HepG2 (cell line): ENCODE measurements at regions not wholly inside any gene's neighbourhood (a gene's known extent, or its start where the extent isn't known, plus 50 kb on each side); places are given as distances from the start of the nearest gene placed in this dataset.

Experiments used
- CREB3 ChIP-seq: sonication (generic); formaldehyde crosslinking; IDR thresholded peaks from 2 replicates; pipeline ENCODE4 v1.5.0; 2020; ENCODE audit warnings: missing genetic modification reagents
- CTCF ChIP-seq: sonication (generic); formaldehyde crosslinking; IDR thresholded peaks from 2 replicates; pipeline ENCODE4 v1.5.0; 2020; ENCODE audit warnings: mild to moderate bottlenecking, missing genetic modification reagents, moderate library complexity
- DDIT3 ChIP-seq: sonication (generic); formaldehyde crosslinking; IDR thresholded peaks from 2 replicates; pipeline ENCODE4 v1.4.0; 2020; ENCODE audit warnings: mild to moderate bottlenecking, missing genetic modification reagents
- FOXA1 ChIP-seq, 2 experiments: fragments of 450-650 bp in 1 of 2; sonication (generic) in 1 of 2; formaldehyde crosslinking in 1 of 2; IDR thresholded peaks; 2 replicates each; pipeline versions ENCODE4 v1.4.0 to v1.6.1; 2016 to 2020; ENCODE audit warnings: missing genetic modification reagents in 1 of 2
- FOXP1 ChIP-seq, 2 experiments: fragments of 450-650 bp in 1 of 2; IDR thresholded peaks; 2 replicates each; pipeline ENCODE4 v1.6.1; 2017 to 2018; ENCODE audit warnings: antibody characterized with exemption in 1 of 2
- HDAC2 ChIP-seq: sonication (generic); formaldehyde crosslinking; IDR thresholded peaks from 2 replicates; pipeline ENCODE4 v1.4.0; 2020; ENCODE audit warnings: missing genetic modification reagents
- HOXD1 ChIP-seq: sonication (generic); formaldehyde crosslinking; IDR thresholded peaks from 2 replicates; pipeline ENCODE4 v1.5.0; 2020; ENCODE audit warnings: missing genetic modification reagents
- NCOA2 ChIP-seq: sonication (generic); formaldehyde crosslinking; IDR thresholded peaks from 2 replicates; pipeline ENCODE4 v1.8.0; 2022; ENCODE audit warnings: inconsistent platforms
- NR2F6 ChIP-seq, 2 experiments: IDR thresholded peaks; 2 replicates each; pipeline ENCODE4 v1.6.1; 2016; ENCODE audit warnings: antibody characterized with exemption in 1 of 2, mild to moderate bottlenecking in 1 of 2
- PHF21A ChIP-seq: sonication (generic); formaldehyde crosslinking; IDR thresholded peaks from 2 replicates; pipeline ENCODE4 v1.5.0; 2020; ENCODE audit warnings: mild to moderate bottlenecking, missing genetic modification reagents
- PHF8 ChIP-seq: sonication (generic); formaldehyde crosslinking; IDR thresholded peaks from 2 replicates; pipeline ENCODE4 v1.5.0; 2020; ENCODE audit warnings: missing genetic modification reagents
- RNF2 ChIP-seq: fragments of 450-650 bp; conservative IDR thresholded peaks from 2 replicates; pipeline ENCODE4 v1.6.1; 2016; ENCODE audit warnings: low read depth
- STAG1 ChIP-seq: sonication (generic); formaldehyde crosslinking; IDR thresholded peaks from 2 replicates; pipeline ENCODE4 v1.4.0; 2020; ENCODE audit warnings: missing genetic modification reagents
- TFAP4 ChIP-seq: sonication (generic); IDR thresholded peaks from 2 replicates; pipeline ENCODE4 v1.6.1; 2016; ENCODE audit warnings: low read depth, borderline replicate concordance
- TFDP1 ChIP-seq: IDR thresholded peaks from 2 replicates; pipeline ENCODE4 v1.6.1; 2016; ENCODE audit warnings: missing compliant biosample characterization, missing genetic modification reagents, borderline replicate concordance
- THRA ChIP-seq: sonication (generic); formaldehyde crosslinking; IDR thresholded peaks from 2 replicates; pipeline ENCODE4 v1.4.0; 2020; ENCODE audit warnings: missing genetic modification reagents, borderline replicate concordance
- ZNF709 ChIP-seq: sonication (generic); formaldehyde crosslinking; IDR thresholded peaks from 2 replicates; pipeline ENCODE4 v1.5.0; 2020; ENCODE audit warnings: mild to moderate bottlenecking, missing genetic modification reagents
- ZNF780A ChIP-seq: sonication (generic); formaldehyde crosslinking; IDR thresholded peaks from 2 replicates; pipeline ENCODE4 v1.8.0; 2022; ENCODE audit warnings: mild to moderate bottlenecking, missing genetic modification reagents, moderate library complexity
- ZNF883 ChIP-seq: sonication (generic); formaldehyde crosslinking; IDR thresholded peaks from 2 replicates; pipeline ENCODE4 v1.5.1; 2020; ENCODE audit warnings: mild to moderate bottlenecking, missing genetic modification reagents; ENCODE audit errors: not compliant biosample characterization
- ZUFSP ChIP-seq: sonication (generic); formaldehyde crosslinking; IDR thresholded peaks from 2 replicates; pipeline ENCODE4 v1.9.0; 2021; ENCODE audit warnings: missing genetic modification reagents, mild to moderate bottlenecking, borderline replicate concordance

- TF ChIP-seq ZUFSP (CRISPR knock-in tag) (no peak), STAG1 (CRISPR knock-in tag) (peak; percentile 33; the same call in 1 of the 2 replicates), THRA (peak; percentile 89; the same call in 1 of the 2 replicates), ZNF780A (CRISPR knock-in tag) (peak; percentile 100), ZNF709 (CRISPR knock-in tag) (0 out of 2 replicates have a peak, but pooled peaks have one; percentile 50), CREB3 (CRISPR knock-in tag) (no peak), PHF8 (CRISPR knock-in tag) (no peak), RNF2 (peak; percentile 52; the same call in 1 of the 2 replicates), TFDP1 (CRISPR knock-in tag) (peak; percentile 23; the same call in 1 of the 2 replicates), FOXA1 (IDR thresholded peaks at IDR 0.05) (no peak), FOXA1 (CRISPR knock-in tag; IDR thresholded peaks at IDR 0.05) (peak; percentile 84), NR2F6 (IDR thresholded peaks at IDR 0.05) (no peak), NR2F6 (CRISPR knock-in tag; IDR thresholded peaks at IDR 0.05) (peak; percentile 60), ZNF883 (no peak), FOXP1 (IDR thresholded peaks at IDR 0.05) (no peak), FOXP1 (CRISPR knock-in tag; IDR thresholded peaks at IDR 0.05) (peak; percentile 70; the same call in 1 of the 2 replicates), HDAC2 (CRISPR knock-in tag) (peak; percentile 63; the same call in 1 of the 2 replicates), HOXD1 (no peak), PHF21A (CRISPR knock-in tag) (peak; percentile 19; the same call in 1 of the 2 replicates), NCOA2 (CRISPR knock-in tag) (peak; percentile 51; the same call in 1 of the 2 replicates), CTCF (CRISPR knock-in tag) (no peak; the same call in 1 of the 2 replicates), DDIT3 (CRISPR knock-in tag) (no peak), TFAP4 (no peak)
Observed at GRCh38 chrX:39953879-39954278, 143.9 kb downstream of the BCOR start (continued).
